SU-DHL-6 (cell line): ENCODE measurements at regions not wholly inside any gene's neighbourhood (a gene's known extent, or its start where the extent isn't known, plus 50 kb on each side); places are given as distances from the start of the nearest gene placed in this dataset.

ENCODE experiments used
- H2AFZ ChIP-seq: fragments of 200-600 bp; sonication (generic); 2 replicates; pipeline ENCODE4 v1.6.1; 2014; ENCODE audit warnings: low read depth, mild to moderate bottlenecking, moderate library complexity, mixed read lengths, antibody characterized with exemption, low read length; ENCODE audit not compliant: severe bottlenecking
- H3F3A ChIP-seq: fragments of 200-600 bp; shearing (Covaris generic); 2 replicates; pipeline ENCODE4 v1.6.0; 2016; ENCODE audit warnings: antibody characterized with exemption, mild to moderate bottlenecking; ENCODE audit not compliant: insufficient read depth
- H3K27ac ChIP-seq: fragments of 200-600 bp; sonication (generic); 2 replicates; pipeline ENCODE4 v1.5.1; 2016; ENCODE audit warnings: low read depth, mild to moderate bottlenecking, low read length, moderate library complexity, mixed read lengths
- H3K27me3 ChIP-seq: fragments of 200-600 bp; sonication (generic), shearing (Covaris generic); 2 replicates; pipeline ENCODE4 v1.6.0; 2014; ENCODE audit warnings: mild to moderate bottlenecking, low read length
- H3K36me3 ChIP-seq: fragments of 200-600 bp; sonication (generic); 2 replicates; pipeline ENCODE4 v1.6.1; 2014; ENCODE audit warnings: mild to moderate bottlenecking, low read length, mixed read lengths
- H3K4me2 ChIP-seq: fragments of 300-600, 200-600 bp; shearing (Covaris generic), sonication (generic); 2 replicates; pipeline ENCODE4 v1.6.0; 2014; ENCODE audit warnings: low read length, low read depth, mild to moderate bottlenecking; ENCODE audit not compliant: poor library complexity, severe bottlenecking
- H3K4me3 ChIP-seq: fragments of 200-600 bp; sonication (generic); 2 replicates; pipeline ENCODE4 v1.5.1; 2014; ENCODE audit warnings: antibody characterized with exemption, low read length, mild to moderate bottlenecking, mixed read lengths; ENCODE audit not compliant: insufficient read depth, poor library complexity, severe bottlenecking
- H3K79me2 ChIP-seq: fragments of 200-600 bp; sonication (generic); 2 replicates; pipeline ENCODE4 v1.6.1; 2014; ENCODE audit warnings: mild to moderate bottlenecking, low read length, moderate library complexity; ENCODE audit not compliant: insufficient read depth
- H3K9ac ChIP-seq: fragments of 200-600 bp; sonication (generic); 2 replicates; pipeline ENCODE4 v1.7.0; 2014; ENCODE audit warnings: mild to moderate bottlenecking, low read length
- H3K9me2 ChIP-seq: fragments of 200-600 bp; sonication (generic); replicated peaks from 2 replicates; pipeline ENCODE4 v1.6.1; 2014; ENCODE audit warnings: low read length; ENCODE audit not compliant: insufficient read depth
- H3K9me3 ChIP-seq: fragments of 200-600 bp; sonication (generic); 2 replicates; pipeline ENCODE4 v1.6.1; 2014; ENCODE audit warnings: low read length, mixed read lengths; ENCODE audit not compliant: insufficient read depth
- H4K20me1 ChIP-seq: fragments of 200-600 bp; sonication (generic); 2 replicates; pipeline ENCODE4 v1.6.1; 2014; ENCODE audit warnings: low read depth, mild to moderate bottlenecking, antibody characterized with exemption, low read length, moderate library complexity, mixed read lengths
- CTCF ChIP-seq: fragments of 200-600 bp; sonication (generic); IDR thresholded peaks from one replicate; pipeline ENCODE4 v1.5.1; 2017; ENCODE audit warnings: antibody characterized with exemption, mild to moderate bottlenecking, low read length, moderate library complexity; ENCODE audit not compliant: insufficient read depth, poor library complexity, severe bottlenecking
- EZH2phosphoT487 ChIP-seq: fragments of 200-600 bp; sonication (generic), shearing (Covaris generic); conservative IDR thresholded peaks from 2 replicates; pipeline ENCODE4 v1.6.1; 2018; ENCODE audit warnings: mild to moderate bottlenecking, antibody characterized with exemption, low read length, moderate library complexity, mixed read lengths

GRCh38 chr1:29856340-29857114 lies 620.2 kb downstream of the PTPRU start:
- Histone ChIP-seq H3K27ac (no peak overlapping the region), H3K4me2 (no peak overlapping the region), H4K20me1 (no peaks in the 10 kb centered on the region), H3K9me2 (no peaks in the 10 kb centered on the region), H3K9ac (no peak overlapping the region), H3K9me3 (peaks cover 15% of the 10 kb centered on the region; the same call in 1 of the 2 replicates), H3K4me3 (no peak overlapping the region), H3K36me3 (no peaks in the 10 kb centered on the region), H3K27me3 (no peaks in the 10 kb centered on the region), H3K79me2 (no peaks in the 10 kb centered on the region), H2AFZ (no peak overlapping the region), H3F3A (no peaks in the 10 kb centered on the region)
- TF ChIP-seq CTCF (no peak), EZH2phosphoT487 (no peak)

- Histone ChIP-seq H3K9me3 (peaks cover 7% of the 10 kb centered on the region; the same call in 1 of the 2 replicates), H3K9me2 (no peaks in the 10 kb centered on the region), H4K20me1 (no peaks in the 10 kb centered on the region), H3K27me3 (no peaks in the 10 kb centered on the region), H3K4me3 (no peak overlapping the region), H3K79me2 (no peaks in the 10 kb centered on the region), H3F3A (no peaks in the 10 kb centered on the region), H3K9ac (no peak overlapping the region), H3K4me2 (no peak overlapping the region), H3K27ac (no peak overlapping the region), H2AFZ (no peak overlapping the region), H3K36me3 (no peaks in the 10 kb centered on the region)
- TF ChIP-seq EZH2phosphoT487, result no peak
- TF ChIP-seq CTCF, result no peak
Measured at GRCh38 chr1:29855561-29856160, 619.3 kb downstream of the PTPRU start.

GRCh38 chr1:29854700-29855276 lies 618.5 kb downstream of the PTPRU start:
- Histone ChIP-seq H3K4me3 (no peak overlapping the region), H3K9ac (no peak overlapping the region), H2AFZ (no peak overlapping the region), H3F3A (no peaks in the 10 kb centered on the region), H3K79me2 (no peaks in the 10 kb centered on the region), H3K27ac (no peak overlapping the region), H3K9me3 (no peaks in the 10 kb centered on the region), H3K9me2 (no peaks in the 10 kb centered on the region), H3K36me3 (no peaks in the 10 kb centered on the region), H4K20me1 (no peaks in the 10 kb centered on the region), H3K4me2 (no peak overlapping the region), H3K27me3 (no peaks in the 10 kb centered on the region)
- TF ChIP-seq EZH2phosphoT487 (no peak), CTCF (no peak)
